GM21390 (cell line): ENCODE measurements at regions not wholly inside any gene's neighbourhood (a gene's known extent, or its start where the extent isn't known, plus 50 kb on each side); places are given as distances from the start of the nearest gene placed in this dataset.

Experiments
- ATAC-seq: cut with Tn5 transposase; IDR thresholded peaks from one replicate; pipeline ENCODE4 v1.9.1; 2021; ENCODE audit not compliant: unreplicated experiment

DNA sequence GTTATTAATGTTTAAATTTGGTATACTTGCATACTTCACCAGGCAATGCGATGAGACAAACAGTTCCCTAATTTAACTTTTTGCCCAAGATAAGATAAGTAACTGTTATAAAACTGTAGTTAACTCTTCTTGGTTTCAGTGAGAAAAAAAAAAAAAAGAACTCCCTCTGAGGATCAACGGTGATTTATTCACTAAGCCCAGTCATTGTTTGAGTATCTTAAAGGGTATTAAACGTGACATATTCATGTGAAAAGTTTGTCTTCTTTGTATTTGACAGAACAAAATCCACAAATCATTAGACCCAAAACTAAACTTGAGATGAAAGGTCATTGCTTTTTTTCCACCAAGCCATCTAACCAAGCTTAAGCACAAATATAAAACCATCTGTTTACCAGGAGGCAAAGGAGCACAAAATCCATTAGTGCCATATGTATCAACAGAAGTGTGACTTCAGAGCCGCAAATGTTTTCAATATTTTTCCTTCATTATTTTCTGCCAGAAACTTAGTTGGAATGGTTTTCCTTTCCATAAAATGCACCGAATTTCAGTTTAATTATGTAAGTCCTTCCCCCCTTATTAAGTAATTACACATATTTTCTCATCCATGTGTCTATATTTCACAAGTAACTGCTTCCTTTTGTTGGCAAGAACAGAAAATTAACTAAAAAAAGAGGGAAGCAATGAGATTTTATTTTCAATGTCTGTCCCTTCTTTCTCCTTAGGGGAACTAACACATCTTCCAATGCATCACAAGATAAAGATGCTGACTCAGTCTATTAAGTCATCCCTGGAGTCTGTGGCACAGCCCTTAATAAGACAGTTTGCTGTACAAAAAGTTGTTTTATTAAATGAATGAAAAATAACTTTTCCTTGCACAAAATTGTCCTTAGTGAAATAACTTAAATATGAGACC is 92.2 kb upstream of the RAP2B start:
- no peak for ATAC-seq

DNA sequence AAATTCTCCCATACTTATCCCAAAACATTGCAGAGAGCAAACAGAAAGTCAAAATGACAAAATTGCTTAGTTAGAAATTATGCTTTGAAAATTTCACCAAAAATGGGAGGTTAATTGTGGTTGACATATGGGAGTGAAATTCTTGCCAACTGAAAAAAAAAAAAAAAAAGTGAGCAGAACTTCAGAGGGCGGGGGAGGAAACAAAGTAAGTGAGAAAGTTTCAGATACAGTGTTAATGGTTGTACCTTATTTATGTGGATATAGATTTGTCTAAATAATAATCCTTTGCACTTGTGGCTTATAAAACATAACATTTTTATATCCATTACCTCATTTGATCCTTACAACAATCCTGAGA is 91.5 kb upstream of the RAP2B start:
- no peak for ATAC-seq

DNA sequence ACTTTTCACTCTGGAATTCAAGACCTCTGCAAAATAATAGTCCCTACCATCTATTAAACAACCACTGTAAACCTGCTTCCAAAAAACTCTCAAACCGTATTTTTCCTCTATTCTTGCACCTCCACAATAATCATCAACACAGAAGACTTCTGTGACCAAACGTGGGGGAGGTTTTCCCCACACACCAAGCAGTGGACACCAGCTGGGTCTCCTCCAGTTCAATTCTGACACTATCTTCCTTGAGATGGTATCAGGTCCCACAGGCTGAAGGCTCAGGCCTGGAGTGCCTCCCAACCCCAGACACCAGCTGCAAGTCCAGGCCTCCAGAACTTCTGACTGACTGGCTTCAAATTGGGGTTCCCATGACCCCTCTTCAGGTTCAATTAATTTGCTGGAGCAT is 89.6 kb upstream of the RAP2B start:
- no peak for ATAC-seq

DNA sequence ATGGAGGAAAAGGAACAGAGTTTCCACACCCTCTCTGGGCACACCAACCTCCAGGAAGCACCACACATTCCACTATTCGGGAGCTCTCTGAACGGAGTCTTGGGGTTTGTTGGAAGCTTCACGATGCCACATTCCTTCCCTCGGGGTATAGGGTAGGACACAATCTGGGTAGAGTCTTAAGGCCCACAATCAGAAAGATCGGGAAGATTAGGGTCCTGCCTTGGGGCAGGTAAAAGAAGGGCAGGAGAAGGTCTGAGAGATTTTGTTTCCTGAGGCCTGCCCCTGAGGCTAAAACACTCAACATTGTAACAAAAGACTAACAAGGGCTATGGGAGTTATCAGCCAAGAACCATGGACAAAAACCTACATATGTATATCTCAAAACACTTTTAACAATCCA is 89.2 kb upstream of the RAP2B start:
- ATAC-seq = no peak

DNA sequence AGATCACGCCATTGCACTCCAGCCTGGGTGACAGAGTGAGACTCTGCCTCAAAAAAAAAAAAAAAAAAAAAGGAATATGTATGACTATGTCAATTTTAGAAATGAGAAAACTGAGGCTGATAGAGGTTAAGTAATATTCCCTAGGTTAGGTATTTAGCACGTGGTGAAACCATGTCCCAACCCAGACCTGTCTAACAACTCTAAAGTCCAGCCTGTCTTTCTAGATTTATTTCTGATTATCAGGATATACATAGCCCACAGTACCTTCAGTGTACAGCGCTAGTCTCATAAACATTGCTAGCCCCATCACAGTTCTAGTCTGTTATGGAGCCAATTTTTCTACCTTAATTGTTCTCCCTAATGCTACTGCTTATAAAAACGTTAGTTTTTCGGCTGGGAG is 88.4 kb upstream of the RAP2B start:
- ATAC-seq = no peak

DNA sequence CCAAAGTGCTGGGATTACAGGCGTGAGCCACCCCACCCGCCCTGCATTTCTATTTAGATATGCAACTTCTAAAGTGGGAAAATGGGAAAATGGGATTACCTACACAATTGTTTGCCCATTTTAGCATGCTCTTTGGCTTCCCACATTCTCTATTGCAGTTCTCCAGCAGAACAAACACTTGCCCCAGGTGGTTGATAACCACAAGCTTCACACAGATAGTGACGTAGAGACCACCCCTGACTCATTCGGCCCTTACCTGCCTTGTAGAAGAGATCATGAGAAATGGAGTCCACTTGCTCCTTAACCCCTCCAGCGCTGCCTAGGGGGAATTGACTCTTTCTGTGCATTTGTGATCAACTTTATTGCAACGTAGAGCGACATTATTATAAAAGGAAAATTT is 83.2 kb upstream of the RAP2B start:
- no peak for ATAC-seq

DNA sequence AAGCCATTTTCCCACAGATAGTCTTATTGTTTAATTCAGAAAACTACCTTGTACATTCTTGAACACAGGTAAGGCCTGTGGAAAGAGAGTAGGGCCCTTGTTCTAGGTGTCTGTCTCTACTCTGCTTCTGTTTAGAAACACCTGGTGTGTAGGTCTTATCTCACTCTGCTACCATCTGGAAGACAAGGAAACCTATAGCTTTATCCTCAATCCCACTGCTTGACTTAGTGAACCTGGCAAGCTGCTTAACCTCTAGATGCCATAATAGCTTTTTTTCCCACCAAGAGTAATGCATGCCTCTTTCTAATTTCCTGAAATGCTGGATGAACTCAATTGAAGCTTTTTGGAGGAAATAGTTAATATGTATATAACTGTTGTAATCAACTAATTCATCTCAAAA is 82.6 kb upstream of the RAP2B start:
- no peak for ATAC-seq

DNA sequence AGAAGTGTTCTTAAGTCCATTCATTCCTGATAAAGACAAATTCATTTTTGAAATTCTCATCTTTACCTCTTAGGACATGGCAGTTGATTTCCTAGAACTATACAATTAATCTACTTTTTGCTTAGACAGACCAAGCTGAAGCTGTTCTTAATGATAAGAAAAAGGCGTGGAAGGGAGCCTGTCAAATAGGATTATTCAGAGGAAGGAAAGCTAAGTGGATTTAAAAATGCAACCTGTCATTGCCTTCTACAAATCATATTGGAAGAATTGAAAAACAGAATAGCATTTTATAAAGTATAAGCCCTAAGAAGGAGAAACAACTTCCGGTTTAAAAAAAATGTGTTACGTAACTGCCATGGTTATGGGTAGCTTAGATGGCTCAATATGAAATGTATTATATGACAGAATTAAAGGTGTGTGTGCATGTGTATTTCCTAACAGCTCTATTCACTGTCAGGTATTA is 81.2 kb upstream of the RAP2B start:
- no peak for ATAC-seq

DNA sequence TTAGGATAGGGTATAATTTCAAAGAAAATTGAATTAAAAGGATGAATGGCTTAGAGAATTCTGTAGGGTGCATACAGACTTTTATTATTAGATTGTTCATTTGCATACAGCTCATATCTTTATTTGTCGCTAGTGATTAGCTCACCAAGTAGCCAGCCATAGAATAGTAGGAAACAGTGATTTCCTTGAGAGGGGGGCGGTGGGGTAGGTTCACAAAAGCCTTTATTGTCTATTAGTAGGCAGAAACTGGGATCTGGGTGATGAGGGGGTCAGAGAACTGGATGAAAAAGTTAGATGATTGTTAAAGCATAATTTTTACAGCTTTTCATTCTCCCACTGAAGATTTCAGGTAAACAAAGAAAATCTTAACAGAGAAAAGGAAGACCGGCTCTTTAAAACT is 77.6 kb upstream of the RAP2B start:
- no peak for ATAC-seq

DNA sequence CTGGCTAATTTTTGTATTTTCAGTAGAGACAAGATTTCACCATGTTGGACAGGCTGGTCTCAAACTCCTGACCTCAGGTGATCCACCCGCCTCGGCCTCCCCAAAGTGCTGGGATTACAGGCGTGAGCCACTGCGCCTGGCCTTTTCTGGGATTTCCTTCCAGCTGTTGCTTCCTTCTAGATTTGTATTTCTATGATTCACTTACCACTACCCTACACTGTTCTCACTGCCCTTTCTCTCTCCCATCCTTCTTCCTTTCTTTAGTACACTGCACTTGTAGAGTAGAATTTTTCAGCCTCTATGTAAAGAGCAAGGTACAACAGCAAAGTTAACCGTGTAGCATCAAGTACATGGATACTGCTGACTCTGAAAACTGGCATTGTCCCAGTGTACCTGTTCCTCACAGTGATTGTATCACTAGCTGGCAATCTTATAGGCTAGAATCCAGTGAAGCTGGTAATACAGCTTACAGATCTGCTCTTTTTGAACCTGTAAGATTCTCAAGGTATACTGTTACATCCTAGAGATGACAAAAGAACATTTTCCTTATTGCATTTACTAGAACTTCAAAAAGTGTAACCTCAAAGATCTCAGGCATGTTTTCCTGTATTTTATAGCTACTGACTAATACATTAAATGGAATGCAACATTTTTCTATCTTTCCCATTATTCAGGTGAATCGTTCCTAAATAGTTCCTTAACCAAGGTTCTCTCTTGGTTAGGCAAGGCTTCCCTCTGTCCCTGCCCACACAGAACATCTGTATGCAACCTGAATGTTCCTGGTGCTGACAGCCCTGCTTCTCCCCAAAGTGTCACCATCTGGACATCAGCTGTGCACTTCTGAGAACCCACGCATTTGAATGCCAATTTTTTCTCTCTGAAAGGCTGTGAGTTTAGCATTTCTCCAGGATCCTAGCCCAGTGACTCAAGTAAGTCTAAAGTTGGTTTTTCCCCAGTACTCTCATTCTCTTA is 74.1 kb upstream of the RAP2B start:
- no peak for ATAC-seq

DNA sequence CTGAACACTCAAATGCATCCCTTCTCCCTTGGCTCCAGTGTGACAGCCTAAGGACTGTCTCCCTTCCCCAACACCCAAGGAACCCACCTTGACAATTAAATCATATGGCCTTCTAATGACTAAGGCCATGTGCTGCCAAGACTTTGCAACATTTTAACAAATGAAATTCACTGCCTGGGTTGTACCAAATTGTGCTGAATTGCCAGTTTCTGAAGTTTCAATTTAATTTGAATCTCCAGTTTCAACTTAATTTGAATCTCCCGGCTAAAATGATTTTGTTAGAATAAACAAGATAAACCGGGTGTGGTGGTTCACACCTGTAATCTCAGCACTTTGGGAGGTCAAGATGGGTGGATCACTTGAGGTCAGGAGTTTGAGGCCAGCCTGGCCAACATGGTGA is 72.4 kb upstream of the RAP2B start:
- ATAC-seq = no peak

DNA sequence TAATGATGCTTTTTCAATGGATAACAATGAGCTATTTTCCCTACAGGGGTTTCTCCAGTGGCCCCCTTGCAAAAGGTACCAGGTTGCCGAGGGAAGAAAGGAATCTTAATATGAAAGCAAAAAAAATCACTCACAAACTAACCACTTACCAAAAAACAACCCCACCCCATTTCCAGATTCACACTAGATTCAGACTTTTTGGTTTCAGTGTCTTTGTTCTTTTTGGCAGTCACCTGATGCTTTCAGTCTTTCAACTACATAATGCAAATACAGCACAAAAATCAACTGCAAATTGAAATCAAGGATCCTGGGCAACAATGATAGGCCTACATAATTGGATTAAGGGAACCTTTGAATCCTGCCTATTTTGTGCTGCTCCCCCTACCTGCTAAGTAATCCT is 71.1 kb upstream of the RAP2B start:
- no peak for ATAC-seq

DNA sequence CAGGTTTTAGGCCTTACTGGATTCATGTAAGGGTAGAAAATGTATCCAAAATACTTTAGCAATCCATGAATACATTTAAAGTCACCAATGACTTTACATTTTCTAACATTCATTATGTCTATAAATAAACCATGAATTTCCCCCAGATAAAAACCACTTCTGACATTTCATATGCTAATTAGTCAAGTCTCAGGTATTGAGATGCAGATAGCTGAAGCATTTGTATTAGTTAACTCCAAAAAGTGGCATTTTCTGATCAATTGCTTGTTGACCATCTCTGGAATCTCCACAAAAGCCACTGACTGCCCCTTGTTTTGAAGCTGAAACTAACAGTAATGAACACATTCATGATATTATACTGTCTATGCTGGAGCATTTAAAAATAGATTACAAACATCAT is 68.4 kb upstream of the RAP2B start:
- no peak for ATAC-seq

DNA sequence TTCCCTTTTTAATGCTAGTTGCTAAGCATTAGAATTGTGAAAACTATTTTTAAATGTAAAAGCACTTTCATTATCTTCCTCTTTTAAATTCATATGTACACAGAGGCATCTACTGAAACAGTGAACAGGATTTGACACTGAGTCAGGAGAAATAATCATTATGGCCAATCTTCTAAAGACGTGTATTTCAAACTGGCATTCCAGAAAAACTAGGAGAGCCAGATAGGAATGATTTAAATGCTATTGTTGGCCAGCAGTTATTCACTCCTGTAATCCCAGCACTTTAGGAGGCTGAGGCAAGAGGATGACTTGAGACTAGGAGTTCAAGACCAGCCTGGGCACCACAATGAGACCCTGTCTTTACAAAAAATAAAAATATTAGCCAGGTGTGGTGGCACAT is 67.6 kb upstream of the RAP2B start:
- ATAC-seq = no peak

DNA sequence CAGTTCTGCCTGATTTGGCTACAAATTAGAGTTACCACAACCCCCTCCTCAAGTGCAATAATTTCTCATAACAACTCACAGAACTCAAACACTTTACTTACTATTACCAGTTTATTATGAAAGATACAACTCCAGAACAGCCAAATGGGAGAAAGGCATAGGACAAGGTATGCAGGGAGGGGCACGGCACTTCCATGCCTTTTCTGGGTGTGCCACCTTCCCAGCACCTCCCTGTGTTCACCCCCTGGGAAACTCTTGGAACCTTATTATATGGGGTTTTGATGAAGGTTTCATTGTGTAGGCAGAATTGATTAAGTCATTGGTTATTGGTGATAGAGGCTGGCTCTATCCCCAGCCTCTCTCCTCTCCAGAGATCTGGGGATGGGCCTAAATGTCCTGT is 66.6 kb upstream of the RAP2B start:
- ATAC-seq = no peak

DNA sequence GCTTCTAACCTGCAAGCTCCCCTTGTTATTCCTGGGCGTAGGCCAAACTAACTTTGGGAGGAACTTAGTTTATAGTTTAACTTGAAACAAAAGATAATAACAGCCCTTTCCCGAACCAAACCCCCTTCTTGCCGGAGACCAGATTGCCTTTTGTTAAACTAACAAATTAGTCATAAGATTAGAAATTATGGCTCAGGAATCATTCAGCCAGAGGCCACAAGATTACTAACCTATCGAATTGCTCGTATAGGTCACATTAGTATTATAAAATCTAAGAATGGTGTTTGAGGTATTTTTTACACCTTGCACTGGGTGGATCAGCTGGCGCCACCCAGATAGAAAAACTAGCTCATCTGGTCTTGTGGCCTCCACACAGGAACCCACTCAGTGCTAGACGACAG is 65.3 kb upstream of the RAP2B start:
- ATAC-seq = no peak

DNA sequence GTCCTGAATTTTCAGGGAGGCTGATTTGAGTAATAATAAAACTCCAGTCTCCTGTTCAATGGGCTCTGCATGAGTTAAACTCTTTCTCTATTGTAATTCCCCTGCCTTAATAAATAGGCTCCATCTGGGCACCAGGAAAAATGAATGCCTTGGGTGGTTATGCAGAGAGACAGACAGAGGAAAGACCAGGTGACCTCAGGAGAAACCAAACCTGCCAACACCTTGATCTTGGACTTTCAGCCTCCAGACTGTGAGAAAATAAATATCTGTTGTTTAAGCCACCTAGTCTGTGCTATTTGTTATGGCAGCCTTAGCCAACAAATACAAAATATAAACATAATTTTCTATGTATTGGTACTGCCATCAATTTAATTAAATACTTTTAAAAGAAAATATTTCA is 64.8 kb upstream of the RAP2B start:
- ATAC-seq = no peak

DNA sequence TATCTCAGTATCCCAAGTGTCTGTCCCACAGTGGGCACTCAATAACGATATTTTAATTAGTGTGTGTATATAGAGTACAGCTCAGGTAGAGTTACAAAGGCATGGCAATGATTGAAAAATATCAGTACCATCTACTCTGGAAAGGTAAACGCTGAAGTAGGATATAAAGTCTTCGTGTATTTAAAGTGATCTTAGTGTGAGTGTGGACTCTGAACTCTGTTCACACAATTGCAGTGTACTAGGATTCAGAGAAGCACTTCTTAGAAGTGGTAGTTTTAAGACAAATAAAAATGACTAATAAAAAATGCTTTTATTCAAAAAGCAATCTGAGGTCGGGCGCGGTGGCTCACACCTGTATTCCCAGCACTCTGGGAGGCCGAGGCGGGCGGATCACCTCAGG is 62.9 kb upstream of the RAP2B start:
- no peak for ATAC-seq

DNA sequence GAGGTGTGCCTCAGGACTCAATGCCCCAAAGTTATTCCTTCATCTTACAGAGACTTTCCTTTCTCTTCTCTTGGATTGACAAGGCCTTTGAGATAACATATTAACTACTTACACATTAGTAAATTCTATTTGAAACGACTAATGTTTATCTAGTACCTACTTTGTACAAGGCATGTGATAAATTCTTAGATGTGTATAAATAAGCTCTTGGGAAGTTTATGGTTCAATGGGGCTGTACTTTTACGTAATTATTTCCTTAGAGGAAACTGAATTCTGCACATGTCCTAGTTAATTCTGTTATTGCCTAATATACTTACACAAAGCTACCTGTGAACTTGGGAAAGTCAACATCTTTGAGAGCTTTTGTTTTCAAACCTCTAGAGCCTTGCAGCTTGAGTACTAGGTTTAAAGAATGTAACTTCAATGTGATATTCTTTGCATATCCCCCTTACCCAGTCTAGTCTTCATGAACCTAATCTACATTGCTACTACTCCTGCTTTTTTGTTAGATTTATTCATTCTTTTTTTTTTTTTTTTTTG is 58.5 kb upstream of the RAP2B start:
- ATAC-seq = no peak

DNA sequence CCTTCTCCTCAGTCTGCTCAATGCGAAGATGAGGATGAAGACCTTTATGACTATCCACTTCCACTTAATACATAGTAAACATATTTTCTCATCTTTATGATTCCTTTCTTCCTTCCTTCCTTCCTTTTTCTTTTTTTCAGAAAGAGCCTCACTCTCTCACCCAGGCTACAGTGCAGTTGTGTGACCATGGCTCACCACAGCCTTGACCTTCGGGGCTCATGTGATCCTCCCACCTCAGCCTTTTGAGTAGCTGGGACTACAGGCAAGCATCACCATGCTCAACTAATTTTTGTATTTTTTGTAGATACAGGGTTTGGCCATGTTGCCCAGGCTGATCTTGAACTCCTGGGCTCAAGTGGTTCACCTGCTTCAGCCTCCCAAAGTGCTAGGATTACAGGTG is 52.0 kb upstream of the RAP2B start:
- ATAC-seq = no peak

DNA sequence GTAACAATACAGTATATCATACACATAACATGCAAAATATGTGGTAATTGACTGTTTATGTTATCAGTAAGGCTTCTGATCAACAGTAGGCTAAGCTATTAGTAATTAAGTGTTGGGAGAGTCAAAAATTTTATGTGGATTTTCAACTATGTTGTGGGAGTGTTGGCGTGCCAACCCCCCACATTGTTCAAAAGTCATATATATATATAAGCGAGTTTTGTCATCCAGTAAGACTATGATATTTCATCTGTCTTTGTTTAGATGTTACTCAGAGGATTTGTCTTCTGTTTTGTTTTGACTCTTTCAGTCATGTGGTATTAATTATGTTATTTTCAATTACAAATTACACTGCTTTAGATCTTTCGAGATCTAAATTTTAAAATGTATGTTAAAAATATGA is 51.0 kb upstream of the RAP2B start:
- no peak for ATAC-seq
